Naive thymus-derived CD4-positive, alpha-beta T cell (primary cell): ENCODE measurements at regions not wholly inside any gene's neighbourhood (a gene's known extent, or its start where the extent isn't known, plus 50 kb on each side); places are given as distances from the start of the nearest gene placed in this dataset.
"Not testable (repeated sequence)": the region's sequence is repeated elsewhere in the genome, so short reads cannot be mapped to it uniquely, and the experiment has no call there.

Experiments used
- ATAC-seq: fragments of 150-1000 bp; cut with Tn5 transposase; 2 replicates; pipeline ENCODE4 v1.10.0; 2021; ENCODE audit warnings: mild to moderate bottlenecking, moderate library complexity
- CTCF ChIA-PET: fragments of 350-600 bp; sonication (Branson Sonifier 250); formaldehyde crosslinking; loops from one replicate; lab custom pipeline; 2021; ENCODE audit warnings: antibody characterized with exemption; lab: Charles Lee
- POLR2A ChIA-PET: fragments of 350-600 bp; sonication (Branson Sonifier 250); formaldehyde crosslinking; loops from one replicate; lab custom pipeline; 2021; ENCODE audit warnings: antibody characterized with exemption, inconsistent platforms; lab: Charles Lee
- DNase-seq, 9 donors: peaks; one replicate each; pipeline versions ENCODE4 v3.0.0 to v3.0.0-alpha.2; 2020 to 2022; ENCODE audit warnings: mixed read lengths in 1 of 9
- H3K27ac ChIP-seq: one replicate; pipeline ENCODE4 v1.7.0; 2013; ENCODE audit warnings: mild to moderate bottlenecking, low read depth, low read length, moderate library complexity
- H3K27me3 ChIP-seq, 2 donors: one replicate each; pipeline ENCODE4 v1.7.0; 2013; ENCODE audit warnings: low read length in 2 of 2, mild to moderate bottlenecking in 2 of 2, moderate library complexity in 2 of 2; ENCODE audit not compliant: control insufficient read depth in 2 of 2, insufficient read depth in 2 of 2
- H3K36me3 ChIP-seq, 3 experiments: 1 replicate in 2 of 3; 2 replicates in 1 of 3; pipeline ENCODE4 v1.7.0; 2013; ENCODE audit warnings: low read length in 3 of 3, mild to moderate bottlenecking in 3 of 3, moderate library complexity in 1 of 3; ENCODE audit not compliant: insufficient read depth in 3 of 3, control insufficient read depth in 2 of 3
- H3K4me1 ChIP-seq, 2 donors: one replicate each; pipeline ENCODE4 v1.7.0; 2013; ENCODE audit warnings: low read length in 2 of 2, mild to moderate bottlenecking in 2 of 2, moderate library complexity in 1 of 2; ENCODE audit not compliant: control insufficient read depth in 2 of 2, insufficient read depth in 2 of 2
- H3K4me3 ChIP-seq: 2 replicates; pipeline ENCODE4 v1.7.0; 2013; ENCODE audit warnings: mild to moderate bottlenecking, low read length
- H3K9me3 ChIP-seq, 3 experiments: 1 replicate in 2 of 3; 2 replicates in 1 of 3; pipeline ENCODE4 v1.7.0; 2013; ENCODE audit warnings: low read length in 3 of 3; ENCODE audit not compliant: control insufficient read depth in 2 of 3
- H3K27ac Mint-ChIP-seq, 9 donors: one replicate each; pipeline ENCODE4 v1.8.0; 2020 to 2022; ENCODE audit warnings: mixed read lengths in 9 of 9, mild to moderate bottlenecking in 8 of 9, moderate library complexity in 5 of 9, inconsistent platforms in 2 of 9
- H3K27me3 Mint-ChIP-seq, 5 donors: one replicate each; pipeline ENCODE4 v1.8.0; 2021 to 2022; ENCODE audit warnings: mixed read lengths in 5 of 5, mild to moderate bottlenecking in 1 of 5
- H3K36me3 Mint-ChIP-seq, 5 donors: one replicate each; pipeline ENCODE4 v1.8.0; 2020 to 2022; ENCODE audit warnings: mixed read lengths in 5 of 5, mild to moderate bottlenecking in 3 of 5, inconsistent platforms in 1 of 5
- H3K4me1 Mint-ChIP-seq, 7 donors: one replicate each; pipeline ENCODE4 v1.8.0; 2020 to 2022; ENCODE audit warnings: mixed read lengths in 7 of 7, mild to moderate bottlenecking in 3 of 7, inconsistent platforms in 1 of 7
- H3K4me3 Mint-ChIP-seq, 10 donors: one replicate each; pipeline ENCODE4 v1.8.0; 2020 to 2022; ENCODE audit warnings: mild to moderate bottlenecking in 10 of 10, mixed read lengths in 10 of 10, moderate library complexity in 6 of 10, inconsistent platforms in 2 of 10
- H3K9me3 Mint-ChIP-seq, 11 donors: one replicate each; pipeline ENCODE4 v1.8.0; 2020 to 2022; ENCODE audit warnings: mixed read lengths in 11 of 11, mild to moderate bottlenecking in 4 of 11, inconsistent platforms in 1 of 11, moderate library complexity in 1 of 11
- intact Hi-C, 2 donors: fragments of 100-400 bp; cut with micrococcal nuclease; formaldehyde crosslinking; loops; one replicate each; pipeline ENCODE4 v1.15.1; 2023

- ChIA-PET CTCF (no interaction called here), POLR2A (no interaction called here)
- H3K4me1 Mint-ChIP-seq: no peaks in the 10 kb centered on the region
- Histone ChIP-seq H3K4me1 (no peaks in the 10 kb centered on the region), H3K27ac (no peak overlapping the region), H3K9me3 (no peaks in the 10 kb centered on the region), H3K36me3 (no peaks in the 10 kb centered on the region), H3K27me3 (no peaks in the 10 kb centered on the region), H3K4me3 (no peak overlapping the region)
- DNase-seq (no peak), ATAC-seq (no peak)
- intact Hi-C loops: no loop called here
- H3K27ac Mint-ChIP-seq: no peak overlapping the region
- H3K27me3 Mint-ChIP-seq: peaks cover 0 to 11% (median 4%) of the 10 kb centered on the region in 5 donors
- no peaks in the 10 kb centered on the region for H3K36me3 Mint-ChIP-seq
- no peaks in the 10 kb centered on the region for H3K9me3 Mint-ChIP-seq
- H3K4me3 Mint-ChIP-seq: no peak overlapping the region
Observed at GRCh38 chr12:22808860-22809259, 183.9 kb downstream of the ETNK1 start.

- no peaks in the 10 kb centered on the region for H3K27me3 ChIP-seq
- intact Hi-C loops: no loop called here
- CTCF ChIA-PET: no interaction called here
- POLR2A ChIA-PET: no interaction called here
- H3K4me3 ChIP-seq: no peak overlapping the region
- Mint-ChIP-seq H3K27ac (no peak overlapping the region), H3K9me3 (no peaks in the 10 kb centered on the region), H3K36me3 (no peaks in the 10 kb centered on the region), H3K4me1 (no peaks in the 10 kb centered on the region), H3K27me3 (peaks cover 0 to 11% (median 4%) of the 10 kb centered on the region in 5 donors), H3K4me3 (no peak overlapping the region)
- H3K9me3 ChIP-seq: no peaks in the 10 kb centered on the region
- H3K4me1 ChIP-seq: no peaks in the 10 kb centered on the region
- H3K36me3 ChIP-seq: no peaks in the 10 kb centered on the region
- H3K27ac ChIP-seq: no peak overlapping the region
- ATAC-seq: no peak
- DNase-seq: no peak
Observed at GRCh38 chr12:22810036-22810435, 185.1 kb downstream of the ETNK1 start.

- POLR2A ChIA-PET: no interaction called here
- Mint-ChIP-seq H3K36me3 (no peaks in the 10 kb centered on the region), H3K4me3 (no peak overlapping the region), H3K27me3 (peaks cover 0 to 14% (median 6%) of the 10 kb centered on the region in 5 donors), H3K9me3 (no peaks in the 10 kb centered on the region), H3K27ac (no peak overlapping the region), H3K4me1 (no peaks in the 10 kb centered on the region)
- no peaks in the 10 kb centered on the region for H3K4me1 ChIP-seq
- H3K36me3 ChIP-seq: no peaks in the 10 kb centered on the region
- intact Hi-C loops: no loop called here
- DNase-seq: no peak
- no peaks in the 10 kb centered on the region for H3K27me3 ChIP-seq
- no peaks in the 10 kb centered on the region for H3K9me3 ChIP-seq
- CTCF ChIA-PET: no interaction called here
- no peak overlapping the region for H3K27ac ChIP-seq
- H3K4me3 ChIP-seq: no peak overlapping the region
- no peak for ATAC-seq
Observed at GRCh38 chr12:22812531-22812930, 187.6 kb downstream of the ETNK1 start.

GRCh38 chr12:22821985-22822384 is 197.0 kb downstream of the ETNK1 start:
- no peaks in the 10 kb centered on the region for H3K36me3 ChIP-seq
- ATAC-seq (no peak), DNase-seq (no peak)
- POLR2A ChIA-PET: no interaction called here
- no peaks in the 10 kb centered on the region for H3K9me3 ChIP-seq
- Mint-ChIP-seq H3K9me3 (peaks cover 0 to 13% (median 4%) of the 10 kb centered on the region in 11 donors), H3K27me3 (peaks cover 0 to 11% (median under 1%) of the 10 kb centered on the region in 5 donors), H3K27ac (no peak overlapping the region), H3K4me1 (no peaks in the 10 kb centered on the region), H3K36me3 (no peaks in the 10 kb centered on the region), H3K4me3 (no peak overlapping the region)
- CTCF ChIA-PET: no interaction called here
- no peak overlapping the region for H3K27ac ChIP-seq
- H3K27me3 ChIP-seq: no peaks in the 10 kb centered on the region
- intact Hi-C loops: no loop called here
- H3K4me3 ChIP-seq: no peak overlapping the region
- H3K4me1 ChIP-seq: no peaks in the 10 kb centered on the region

DNA sequence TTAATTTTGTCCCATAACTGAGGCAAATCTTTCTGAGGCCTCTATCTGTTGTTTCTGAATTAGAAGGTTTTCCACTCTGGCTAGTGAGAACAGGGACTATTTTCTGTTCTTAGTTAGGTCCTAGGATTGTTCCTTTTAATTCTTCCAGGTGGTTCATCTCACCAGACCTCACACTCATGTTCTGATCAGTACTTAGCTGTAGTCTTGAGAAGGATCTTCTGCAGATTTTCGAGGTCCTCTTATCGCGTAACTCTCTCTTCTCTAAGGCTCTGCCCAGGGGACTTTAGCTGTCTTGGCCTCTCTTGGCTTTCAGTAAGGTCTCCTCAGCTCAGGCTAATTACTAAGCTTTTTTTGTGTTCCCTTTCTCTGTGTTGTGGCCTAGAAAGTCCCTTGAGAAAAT is 201.1 kb downstream of the ETNK1 start:
- Mint-ChIP-seq H3K4me1 (no peaks in the 10 kb centered on the region), H3K36me3 (no peaks in the 10 kb centered on the region), H3K9me3 (peaks cover 0 to 32% (median 7%) of the 10 kb centered on the region in 11 donors), H3K27me3 (peaks cover 0 to 18% (median 11%) of the 10 kb centered on the region in 5 donors), H3K4me3 (no peak overlapping the region), H3K27ac (no peak overlapping the region)
- H3K36me3 ChIP-seq: no peaks in the 10 kb centered on the region
- H3K27ac ChIP-seq: no peak overlapping the region
- no peaks in the 10 kb centered on the region for H3K27me3 ChIP-seq
- ChIA-PET CTCF (no interaction called here), POLR2A (no interaction called here)
- H3K9me3 ChIP-seq: no peaks in the 10 kb centered on the region
- DNase-seq (no peak), ATAC-seq (no peak)
- H3K4me3 ChIP-seq: no peak overlapping the region
- intact Hi-C loops: no loop called here
- no peaks in the 10 kb centered on the region for H3K4me1 ChIP-seq

DNA sequence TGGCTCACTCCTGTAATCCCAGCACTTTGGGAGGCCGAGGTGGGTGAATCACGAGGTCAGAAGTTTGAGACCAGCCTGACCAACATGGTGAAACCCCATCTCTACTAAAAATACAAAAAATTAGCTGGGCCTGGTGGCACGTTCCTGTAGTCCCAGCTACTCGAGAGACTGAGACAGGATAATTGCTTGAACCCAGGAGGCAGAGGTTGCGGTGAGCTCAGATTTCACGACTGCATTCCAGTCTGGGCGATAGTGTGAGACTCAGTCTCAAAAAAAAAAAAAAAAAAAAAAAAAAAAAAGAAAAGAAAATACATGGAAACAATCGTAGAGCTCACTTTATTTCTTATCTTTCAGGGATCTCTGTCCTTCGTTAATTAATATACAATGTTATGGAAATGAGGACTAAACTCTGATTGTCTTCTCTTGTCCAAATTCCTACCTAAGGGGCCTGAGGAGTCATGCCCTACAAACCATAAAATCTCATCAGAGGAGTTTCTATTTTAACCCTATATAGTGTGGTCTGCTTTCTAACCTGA is 201.5 kb downstream of the ETNK1 start:
- H3K9me3 Mint-ChIP-seq: peaks cover 0 to 31% (median 7%) of the 10 kb centered on the region in 11 donors
- DNase-seq, ATAC-seq, H3K4me3 ChIP-seq, H3K4me1 ChIP-seq, H3K27ac Mint-ChIP-seq, H3K4me3 Mint-ChIP-seq, H3K27ac ChIP-seq, H3K9me3 ChIP-seq, CTCF ChIA-PET, H3K27me3 ChIP-seq, H3K36me3 Mint-ChIP-seq, POLR2A ChIA-PET, intact Hi-C loops, H3K36me3 ChIP-seq, H3K4me1 Mint-ChIP-seq: not testable (repeated sequence)
- peaks cover 0 to 18% (median 11%) of the 10 kb centered on the region in 5 donors for H3K27me3 Mint-ChIP-seq

GRCh38 chr12:22828066-22828465 is 203.1 kb downstream of the ETNK1 start:
- no peak overlapping the region for H3K4me3 Mint-ChIP-seq
- ATAC-seq: no peak
- peaks cover 0 to 21% (median 6%) of the 10 kb centered on the region in 11 donors for H3K9me3 Mint-ChIP-seq
- no peak for DNase-seq
- ChIA-PET CTCF (no interaction called here), POLR2A (no interaction called here)
- intact Hi-C loops: no loop called here
- H3K4me1 Mint-ChIP-seq: no peaks in the 10 kb centered on the region
- H3K36me3 Mint-ChIP-seq: no peaks in the 10 kb centered on the region
- no peak overlapping the region for H3K27ac Mint-ChIP-seq
- Histone ChIP-seq H3K27ac (no peak overlapping the region), H3K4me3 (no peak overlapping the region), H3K27me3 (no peaks in the 10 kb centered on the region), H3K4me1 (no peaks in the 10 kb centered on the region), H3K36me3 (no peaks in the 10 kb centered on the region), H3K9me3 (no peaks in the 10 kb centered on the region)
- H3K27me3 Mint-ChIP-seq: peaks cover 0 to 18% (median 11%) of the 10 kb centered on the region in 5 donors
